ENCODE measurements at regions not wholly inside any gene's neighbourhood (a gene's known extent, or its start where the extent isn't known, plus 50 kb on each side); places are given as distances from the start of the nearest gene placed in this dataset.

- TF ChIP-seq CHD4 (IDR thresholded peaks at IDR 0.05; ENCODE audit: borderline replicate concordance) (no peak), BHLHE40 (IDR thresholded peaks at IDR 0.05; ENCODE audit: low read depth, low read length) (no peak), POLR2AphosphoS2 (conservative IDR thresholded peaks at IDR 0.05; ENCODE audit: low read length) (no peak), NR3C1 (IDR thresholded peaks at IDR 0.05) (no peak), FOSL2 (IDR thresholded peaks at IDR 0.05) (no peak), FOSL2 (CRISPR knock-in tag; IDR thresholded peaks at IDR 0.05) (no peak), KDM1A (IDR thresholded peaks at IDR 0.05; ENCODE audit: low read depth) (no peak), GATA3 (IDR thresholded peaks at IDR 0.05; ENCODE audit: borderline replicate concordance) (no peak)
These were observed 155.0 kb upstream of the SEMA3C start (continued) for GRCh38 chr7:81073931-81074251.

DNA sequence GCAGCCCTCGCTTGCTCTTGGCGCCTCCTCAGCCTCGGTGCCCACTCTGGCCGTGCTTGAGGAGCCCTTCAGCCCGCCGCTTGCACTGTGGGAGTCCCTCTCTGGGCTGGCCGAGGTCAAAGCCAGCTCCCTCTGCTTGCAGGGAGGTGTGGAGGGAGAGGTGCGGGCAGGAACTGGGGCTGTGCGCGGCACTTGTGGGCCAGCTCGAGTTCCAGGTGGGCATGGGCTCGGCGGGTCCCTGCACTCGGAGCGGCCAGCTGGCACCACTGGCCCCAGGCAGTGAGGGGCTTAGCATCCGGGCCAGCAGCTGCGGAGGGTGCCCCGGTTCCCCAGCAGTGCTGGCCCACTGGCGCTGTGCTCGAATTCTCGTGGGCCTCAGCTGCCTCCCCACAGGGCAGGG lies 152.1 kb upstream of the SEMA3C start:
- ATAC-seq = no peak
- FAIRE-seq = no peak
- TF ChIP-seq ZSCAN20 (CRISPR knock-in tag; IDR thresholded peaks at IDR 0.05) (no peak), KDM1A (IDR thresholded peaks at IDR 0.05; ENCODE audit: low read depth) (no peak), ATOH8 (CRISPR knock-in tag; IDR thresholded peaks at IDR 0.05; ENCODE audit: low read depth) (no peak), EHF (CRISPR knock-in tag; IDR thresholded peaks at IDR 0.05) (no peak)
- TF ChIP-seq, protein P1, sequence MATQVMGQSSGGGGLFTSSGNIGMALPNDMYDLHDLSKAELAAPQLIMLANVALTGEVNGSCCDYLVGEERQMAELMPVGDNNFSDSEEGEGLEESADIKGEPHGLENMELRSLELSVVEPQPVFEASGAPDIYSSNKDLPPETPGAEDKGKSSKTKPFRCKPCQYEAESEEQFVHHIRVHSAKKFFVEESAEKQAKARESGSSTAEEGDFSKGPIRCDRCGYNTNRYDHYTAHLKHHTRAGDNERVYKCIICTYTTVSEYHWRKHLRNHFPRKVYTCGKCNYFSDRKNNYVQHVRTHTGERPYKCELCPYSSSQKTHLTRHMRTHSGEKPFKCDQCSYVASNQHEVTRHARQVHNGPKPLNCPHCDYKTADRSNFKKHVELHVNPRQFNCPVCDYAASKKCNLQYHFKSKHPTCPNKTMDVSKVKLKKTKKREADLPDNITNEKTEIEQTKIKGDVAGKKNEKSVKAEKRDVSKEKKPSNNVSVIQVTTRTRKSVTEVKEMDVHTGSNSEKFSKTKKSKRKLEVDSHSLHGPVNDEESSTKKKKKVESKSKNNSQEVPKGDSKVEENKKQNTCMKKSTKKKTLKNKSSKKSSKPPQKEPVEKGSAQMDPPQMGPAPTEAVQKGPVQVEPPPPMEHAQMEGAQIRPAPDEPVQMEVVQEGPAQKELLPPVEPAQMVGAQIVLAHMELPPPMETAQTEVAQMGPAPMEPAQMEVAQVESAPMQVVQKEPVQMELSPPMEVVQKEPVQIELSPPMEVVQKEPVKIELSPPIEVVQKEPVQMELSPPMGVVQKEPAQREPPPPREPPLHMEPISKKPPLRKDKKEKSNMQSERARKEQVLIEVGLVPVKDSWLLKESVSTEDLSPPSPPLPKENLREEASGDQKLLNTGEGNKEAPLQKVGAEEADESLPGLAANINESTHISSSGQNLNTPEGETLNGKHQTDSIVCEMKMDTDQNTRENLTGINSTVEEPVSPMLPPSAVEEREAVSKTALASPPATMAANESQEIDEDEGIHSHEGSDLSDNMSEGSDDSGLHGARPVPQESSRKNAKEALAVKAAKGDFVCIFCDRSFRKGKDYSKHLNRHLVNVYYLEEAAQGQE (IDR thresholded peaks at IDR 0.05) = no peak
- Histone ChIP-seq H3K9me3 (no peaks in the 10 kb centered on the region), H3K27ac (no peak overlapping the region), H3K4me1 (no peaks in the 10 kb centered on the region), H3K4me2 (no peak overlapping the region), H3K4me3 (no peak overlapping the region)
- POLR2A ChIA-PET = no interaction called here
- no peak for DNase-seq (ENCODE audit: low read depth in 1 of 2, low spot score in 1 of 2)
- 90% methylated on average over 20 of the region's 21 CpGs for WGBS (ENCODE audit: missing lambda C conversion rate)
- CTCF ChIA-PET = no interaction called here

DNA sequence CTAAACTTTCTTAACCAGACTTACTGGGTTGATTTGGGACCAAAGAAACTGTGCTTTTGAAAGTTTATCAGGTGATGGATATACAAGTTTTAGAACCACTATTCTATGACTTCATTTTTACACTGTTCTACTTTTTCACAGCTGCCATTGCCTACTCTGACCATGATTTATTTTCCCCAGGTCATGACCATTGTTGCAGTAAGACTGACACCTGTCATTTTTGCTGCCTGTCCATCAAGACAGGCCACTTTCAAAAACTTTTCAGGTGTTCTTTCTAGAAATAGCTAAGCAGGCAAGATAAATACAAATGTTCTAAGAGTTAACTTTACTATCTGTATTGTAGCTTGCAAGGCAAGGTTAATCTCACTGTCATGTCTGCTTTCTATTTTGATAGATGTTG lies 147.9 kb upstream of the SEMA3C start:
- POLR2A ChIA-PET = no interaction called here
- Histone ChIP-seq H3K4me1 (0 out of 3 replicates have a peak, but pooled peaks cover 8% of the 10 kb centered on the region), H3K4me2 (no peak overlapping the region), H3K27ac (no peak overlapping the region), H3K9me3 (no peaks in the 10 kb centered on the region), H3K4me3 (no peak overlapping the region)
- FAIRE-seq (no peak), ATAC-seq (no peak), DNase-seq (ENCODE audit: low read depth in 1 of 2, low spot score in 1 of 2) (no peak)
- CTCF ChIA-PET = no interaction called here
- TF ChIP-seq FOSB (CRISPR knock-in tag; IDR thresholded peaks at IDR 0.05) (no peak), SMC3 (IDR thresholded peaks at IDR 0.05) (no peak), SREBF2 (IDR thresholded peaks at IDR 0.05) (no peak), MYC (IDR thresholded peaks at IDR 0.05; ENCODE audit: borderline replicate concordance, low read length) (no peak), ATOH8 (CRISPR knock-in tag; IDR thresholded peaks at IDR 0.05; ENCODE audit: low read depth) (no peak), EHF (CRISPR knock-in tag; IDR thresholded peaks at IDR 0.05) (no peak), MAFK (IDR thresholded peaks at IDR 0.05; ENCODE audit: partially characterized antibody) (no peak), CEBPB (IDR thresholded peaks at IDR 0.05) (no peak), ZC3H11A (IDR thresholded peaks at IDR 0.05) (no peak), CHD4 (IDR thresholded peaks at IDR 0.05; ENCODE audit: borderline replicate concordance) (no peak), MAX (IDR thresholded peaks at IDR 0.05) (no peak), HOXB13 (CRISPR knock-in tag; IDR thresholded peaks at IDR 0.05; ENCODE audit: low read depth) (no peak), RFX5 (IDR thresholded peaks at IDR 0.05) (no peak)
- TF ChIP-seq, protein P1 (IDR thresholded peaks at IDR 0.05) = no peak
